Umbilical cord (tissue), 1 donor: ENCODE measurements at regions not wholly inside any gene's neighbourhood (a gene's known extent, or its start where the extent isn't known, plus 50 kb on each side); places are given as distances from the start of the nearest gene placed in this dataset.
"Not testable (repeated sequence)": the region's sequence is repeated elsewhere in the genome, so short reads cannot be mapped to it uniquely, and the experiment has no call there.

Source experiments
- DNase-seq: peaks from one replicate; pipeline ENCODE4 v3.0.0-alpha.2; 2015; ENCODE audit warnings: low spot score

GRCh38 chr13:76017861-76018556, 381.9 kb downstream of the LMO7 start:
- DNase-seq = no peak

GRCh38 chr13:76016799-76017400, 380.8 kb downstream of the LMO7 start:
- no peak for DNase-seq

GRCh38 chr13:76014406-76015318, 378.5 kb downstream of the LMO7 start:
- peak; percentile 68 for DNase-seq

GRCh38 chr13:76012091-76012721, 376.1 kb downstream of the LMO7 start:
- peak; percentile 57 for DNase-seq

- no peak for DNase-seq
Measured at GRCh38 chr13:76009267-76009890, 373.2 kb downstream of the LMO7 start.

- DNase-seq = no peak
Measured at GRCh38 chr13:76004416-76004815, 368.3 kb downstream of the LMO7 start.

GRCh38 chr13:76000131-76000530, 364.0 kb downstream of the LMO7 start:
- no peak for DNase-seq

- DNase-seq = no peak
Measured at GRCh38 chr13:75996582-75996981, 360.5 kb downstream of the LMO7 start.

- DNase-seq = no peak
Measured at GRCh38 chr13:75995966-75996365, 359.8 kb downstream of the LMO7 start.

- no peak for DNase-seq
Measured at GRCh38 chr13:75993823-75994222, 357.7 kb downstream of the LMO7 start.

- no peak for DNase-seq
Measured at GRCh38 chr13:75993241-75993640, 357.1 kb downstream of the LMO7 start.

GRCh38 chr13:75986818-75987217, 350.7 kb downstream of the LMO7 start:
- peak; percentile 36 for DNase-seq

GRCh38 chr13:75985132-75985531, 349.0 kb downstream of the LMO7 start:
- no peak for DNase-seq

GRCh38 chr13:75978818-75979217, 342.7 kb downstream of the LMO7 start:
- no peak for DNase-seq

- DNase-seq = no peak
Measured at GRCh38 chr13:75968103-75968838, 332.1 kb downstream of the LMO7 start.

- no peak for DNase-seq
Measured at GRCh38 chr13:75963302-75963701, 327.2 kb downstream of the LMO7 start.

- no peak for DNase-seq
Measured at GRCh38 chr13:75961911-75962310, 325.8 kb downstream of the LMO7 start.

GRCh38 chr13:75960538-75960994, 324.4 kb downstream of the LMO7 start:
- no peak for DNase-seq

GRCh38 chr13:75959861-75960481, 323.8 kb downstream of the LMO7 start:
- no peak for DNase-seq

- not testable (repeated sequence) for DNase-seq
Measured at GRCh38 chr13:75953589-75953988, 317.5 kb downstream of the LMO7 start.
